ENCODE measurements at regions not wholly inside any gene's neighbourhood (a gene's known extent, or its start where the extent isn't known, plus 50 kb on each side); places are given as distances from the start of the nearest gene placed in this dataset.

- TF ChIP-seq CTCF (IDR thresholded peaks at IDR 0.05; ENCODE audit: low read length) (no peak), EZH2 (optimal IDR thresholded peaks at IDR 0.05; ENCODE audit: low read depth, low read length) (no peak)
These were observed 218.8 kb upstream of the RAB6C start for GRCh38 chr2:129760669-129761068.
